ENCODE measurements at regions not wholly inside any gene's neighbourhood (a gene's known extent, or its start where the extent isn't known, plus 50 kb on each side); places are given as distances from the start of the nearest gene placed in this dataset.
A peak's percentile ranks its signal among the peaks of the same experiment; 100 is the strongest.

DNA sequence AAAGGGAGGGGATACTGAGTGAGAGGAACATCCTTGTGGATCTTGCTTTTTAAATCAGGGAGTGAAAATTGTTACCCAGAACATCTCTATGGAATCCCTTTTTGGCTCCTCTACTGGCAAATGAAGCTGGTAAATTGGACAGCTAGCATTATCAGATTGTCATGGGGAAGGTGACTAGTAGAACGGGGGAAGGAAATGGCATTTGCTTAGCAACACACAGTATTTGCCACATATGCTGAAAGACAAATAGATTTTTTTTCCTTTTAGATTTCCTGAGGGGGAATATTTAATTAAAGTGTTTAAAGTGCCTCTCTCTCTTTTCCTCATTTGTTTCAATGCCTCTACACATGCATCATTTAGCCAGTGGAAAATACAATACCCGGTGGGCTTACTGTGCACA is 573.5 kb downstream of the BCKDHB start:
- no peak for DNase-seq

DNA sequence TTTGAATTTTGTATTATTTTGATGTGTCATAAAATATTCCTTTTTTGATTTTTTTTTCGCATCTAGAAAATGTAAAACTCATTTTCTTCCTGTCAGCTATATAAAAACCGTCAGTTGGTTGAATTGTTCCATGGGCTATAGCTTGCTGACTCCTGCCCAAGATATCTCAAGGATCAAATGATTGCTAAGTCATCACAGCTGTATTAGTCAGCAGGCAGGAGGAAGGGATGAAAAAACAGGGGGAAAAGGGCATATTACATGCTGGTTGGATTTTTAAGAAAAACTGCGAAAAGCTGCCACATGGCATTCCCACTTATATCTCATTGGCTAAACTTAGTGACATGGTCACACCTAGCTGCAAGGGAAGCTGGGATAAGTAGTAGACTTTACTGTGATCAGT is 569.9 kb downstream of the BCKDHB start:
- DNase-seq: no peak

DNA sequence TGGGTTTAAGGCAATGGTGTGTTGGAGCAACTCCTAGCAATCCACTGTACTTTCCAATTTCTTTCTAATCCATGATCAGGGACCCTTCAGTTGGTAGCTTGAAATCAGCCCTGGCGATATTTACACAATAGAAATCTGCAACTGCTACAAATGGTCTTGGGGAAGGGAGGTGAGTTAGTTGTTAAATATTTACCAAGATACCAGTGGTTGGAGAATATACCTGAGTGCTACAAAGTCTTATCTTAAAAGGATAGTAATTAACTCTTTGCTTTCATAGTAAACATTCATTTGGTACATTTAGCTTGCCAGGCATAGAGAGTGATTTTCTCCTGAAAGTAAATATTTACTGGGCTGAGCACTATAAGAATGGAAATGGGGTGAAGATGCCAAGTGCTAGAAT is 568.2 kb downstream of the BCKDHB start:
- no peak for DNase-seq

DNA sequence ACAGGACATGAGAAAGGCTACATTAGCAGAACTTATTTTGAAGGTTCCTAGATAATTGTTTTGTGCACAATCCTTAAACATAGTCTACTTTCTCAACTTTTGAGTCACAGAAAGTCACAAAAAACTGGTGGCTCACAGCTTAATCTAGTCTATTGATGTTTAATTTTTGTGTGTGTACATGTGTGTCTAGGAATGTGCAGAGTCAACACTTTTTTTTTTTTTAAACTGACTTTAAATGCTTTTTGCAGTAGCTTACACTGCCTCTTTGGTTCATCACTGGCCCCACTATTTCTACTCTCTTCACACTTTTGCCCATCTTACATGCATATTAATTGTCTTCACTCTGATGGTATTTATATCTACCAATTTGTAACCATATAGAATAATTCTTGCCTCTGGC is 566.9 kb downstream of the BCKDHB start:
- no peak for DNase-seq

DNA sequence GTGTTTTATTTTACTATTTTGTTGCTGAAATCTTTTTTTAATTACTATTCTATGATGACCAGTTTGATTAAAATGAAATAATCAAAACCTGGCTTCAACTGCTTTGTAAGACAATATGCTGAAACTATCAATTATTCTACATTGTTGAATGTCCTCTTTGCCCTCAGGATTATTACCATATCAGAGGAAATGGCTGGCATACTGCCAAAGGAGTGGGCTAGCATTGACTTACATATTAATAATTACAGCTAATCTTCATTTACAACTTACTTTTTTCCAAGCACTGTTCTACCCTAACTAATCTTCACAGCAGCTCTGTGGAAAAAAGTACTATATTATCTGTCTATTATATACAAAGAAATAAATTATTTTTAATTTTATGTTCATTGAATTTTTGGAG is 560.5 kb downstream of the BCKDHB start:
- no peak for DNase-seq

- no peak for DNase-seq
Measured at GRCh38 chr6:80658926-80659325, 552.5 kb downstream of the BCKDHB start.

GRCh38 chr6:80647156-80647555 is 540.7 kb downstream of the BCKDHB start:
- no peak for DNase-seq

DNA sequence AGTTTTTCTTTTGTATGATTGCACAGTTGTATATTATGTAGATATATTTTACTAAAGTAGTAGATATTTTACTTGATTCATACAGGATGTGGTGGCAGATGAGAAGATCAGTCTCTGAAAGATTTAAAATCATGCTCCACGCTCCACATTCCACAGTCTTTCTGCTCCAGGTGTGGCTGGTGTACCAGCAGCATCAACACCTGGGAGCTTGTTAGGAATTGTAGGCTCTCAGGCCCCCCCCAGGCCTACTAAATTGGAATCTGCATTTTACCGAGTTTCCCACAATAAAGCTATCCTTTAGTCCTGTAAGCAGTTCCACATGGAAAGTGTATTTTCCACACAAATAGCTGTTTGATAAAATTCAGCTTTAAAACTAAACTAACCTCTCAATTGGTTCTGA is 537.4 kb downstream of the BCKDHB start:
- DNase-seq: no peak

- DNase-seq: no peak
Measured at GRCh38 chr6:80642452-80642851, 536.0 kb downstream of the BCKDHB start.

GRCh38 chr6:80641591-80641990 is 535.1 kb downstream of the BCKDHB start:
- no peak for DNase-seq

- DNase-seq: no peak
Measured at GRCh38 chr6:80640176-80640575, 533.7 kb downstream of the BCKDHB start.

DNA sequence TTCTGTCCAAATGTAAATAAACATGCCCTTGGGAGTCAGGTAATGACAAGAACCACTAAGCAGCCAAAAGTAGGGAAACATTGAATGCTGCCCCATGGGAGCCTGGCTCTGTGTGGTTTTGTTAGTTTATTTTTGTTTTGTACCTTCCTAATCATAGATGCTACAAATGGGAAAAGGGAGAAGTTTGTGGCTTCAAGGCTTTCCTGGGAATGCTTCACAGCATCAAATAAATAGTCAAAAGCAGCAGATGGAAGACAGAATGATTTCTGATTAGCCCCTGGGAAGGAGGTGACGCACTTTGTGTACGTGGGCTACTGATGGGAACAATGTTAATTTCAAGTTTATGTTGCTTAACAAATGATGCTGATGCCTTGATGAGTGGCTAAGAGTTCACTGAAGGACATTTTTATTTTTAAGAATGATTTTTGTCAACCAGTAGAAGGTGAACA is 532.7 kb downstream of the BCKDHB start:
- no peak for DNase-seq

DNA sequence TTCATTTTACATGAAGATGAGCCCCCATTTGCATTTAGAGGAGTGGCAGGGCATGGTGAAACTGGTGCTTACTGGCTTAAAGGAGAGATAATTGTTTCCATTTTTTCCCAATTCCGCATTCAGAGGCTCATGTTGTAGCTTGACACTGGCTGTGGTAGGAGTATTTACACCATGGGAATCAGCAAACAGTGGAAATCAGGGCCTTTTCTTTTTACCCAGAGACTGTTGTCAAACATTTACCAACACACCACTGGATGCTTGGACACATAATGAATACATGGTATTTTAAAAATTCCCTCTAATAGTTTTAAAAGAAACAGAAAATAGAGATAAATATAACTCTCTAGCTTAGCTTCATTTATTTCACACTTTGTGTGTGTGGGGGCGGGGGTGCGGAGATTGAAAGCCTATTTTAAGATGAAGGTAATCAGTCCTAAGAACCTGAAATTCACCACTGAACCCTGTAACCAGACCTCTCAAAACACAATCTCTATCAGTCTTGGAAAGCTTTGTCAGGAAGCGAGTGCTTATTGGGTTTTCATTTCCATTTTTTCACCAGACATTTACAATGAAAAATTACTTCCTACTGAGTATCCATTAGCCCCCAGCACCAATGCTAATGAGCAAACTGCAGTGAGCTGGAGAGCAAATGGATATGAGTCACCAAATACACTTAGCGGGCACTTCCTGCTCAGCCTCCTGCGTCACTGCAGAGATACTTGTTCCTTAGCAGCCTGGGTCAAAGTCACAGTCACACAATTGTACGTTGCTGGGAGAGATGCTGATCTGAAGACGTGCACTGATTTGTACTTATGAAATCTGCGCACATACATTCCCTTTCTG is 532.0 kb downstream of the BCKDHB start:
- DNase-seq: peak in 2 of 5 experiments; percentile 10 to 44

GRCh38 chr6:80637312-80637711 is 530.8 kb downstream of the BCKDHB start:
- DNase-seq: peak in 1 of 5 experiments; percentile 2

DNA sequence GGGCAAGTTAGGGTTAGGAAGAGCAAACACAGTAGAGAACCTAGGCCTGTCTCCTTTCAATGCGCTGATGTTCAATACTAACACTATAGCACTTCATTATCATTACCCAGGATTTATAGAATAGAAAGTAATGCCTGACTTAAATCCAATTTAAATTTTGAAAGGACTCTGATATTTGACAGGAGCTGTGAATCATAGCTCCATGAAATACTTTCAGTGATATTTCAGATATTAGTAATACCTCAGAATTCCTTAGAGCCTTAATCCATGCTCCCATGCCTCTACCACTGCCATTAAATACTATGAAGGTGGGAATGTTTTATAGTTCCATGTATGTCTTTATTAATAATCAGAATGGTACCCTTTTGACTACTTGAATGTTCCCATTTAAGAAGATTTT is 530.2 kb downstream of the BCKDHB start:
- no peak for DNase-seq

DNA sequence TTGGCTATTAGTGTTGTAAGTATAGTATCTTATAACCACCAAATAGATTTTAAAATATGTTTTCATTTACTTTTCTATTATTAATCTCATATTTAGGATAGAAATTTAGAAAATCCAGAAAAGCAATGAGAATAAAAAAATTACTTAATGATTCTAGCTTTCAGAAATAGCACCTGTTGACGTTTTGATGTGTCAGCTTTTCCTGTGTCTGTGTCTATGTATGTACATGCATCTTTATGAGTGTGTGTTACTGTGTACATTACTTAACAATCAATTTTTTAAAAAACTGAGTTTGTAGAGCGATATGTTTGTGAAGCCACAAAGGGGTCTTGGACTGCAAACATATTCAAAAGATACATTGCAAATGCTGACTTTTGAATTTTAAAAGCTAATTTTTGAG is 526.9 kb downstream of the BCKDHB start:
- no peak for DNase-seq

DNA sequence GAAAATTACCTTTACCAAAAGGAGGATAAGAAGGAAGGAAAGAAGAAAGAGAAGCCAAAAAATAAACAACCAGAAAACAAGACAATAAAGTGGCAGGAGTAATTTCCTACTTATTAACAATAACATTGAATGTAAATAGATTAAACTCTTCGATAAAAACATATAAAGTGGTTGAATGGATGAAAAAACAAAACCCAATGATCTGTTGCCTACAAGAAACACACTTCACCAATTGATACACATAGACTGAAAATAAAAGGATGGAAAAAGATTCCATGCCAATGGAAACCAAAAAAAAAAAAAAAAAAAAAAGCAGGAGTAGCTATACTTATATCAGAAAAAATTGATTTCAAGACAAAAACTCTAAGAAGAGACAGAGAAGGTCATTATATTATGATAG is 518.9 kb downstream of the BCKDHB start:
- DNase-seq: no peak

DNA sequence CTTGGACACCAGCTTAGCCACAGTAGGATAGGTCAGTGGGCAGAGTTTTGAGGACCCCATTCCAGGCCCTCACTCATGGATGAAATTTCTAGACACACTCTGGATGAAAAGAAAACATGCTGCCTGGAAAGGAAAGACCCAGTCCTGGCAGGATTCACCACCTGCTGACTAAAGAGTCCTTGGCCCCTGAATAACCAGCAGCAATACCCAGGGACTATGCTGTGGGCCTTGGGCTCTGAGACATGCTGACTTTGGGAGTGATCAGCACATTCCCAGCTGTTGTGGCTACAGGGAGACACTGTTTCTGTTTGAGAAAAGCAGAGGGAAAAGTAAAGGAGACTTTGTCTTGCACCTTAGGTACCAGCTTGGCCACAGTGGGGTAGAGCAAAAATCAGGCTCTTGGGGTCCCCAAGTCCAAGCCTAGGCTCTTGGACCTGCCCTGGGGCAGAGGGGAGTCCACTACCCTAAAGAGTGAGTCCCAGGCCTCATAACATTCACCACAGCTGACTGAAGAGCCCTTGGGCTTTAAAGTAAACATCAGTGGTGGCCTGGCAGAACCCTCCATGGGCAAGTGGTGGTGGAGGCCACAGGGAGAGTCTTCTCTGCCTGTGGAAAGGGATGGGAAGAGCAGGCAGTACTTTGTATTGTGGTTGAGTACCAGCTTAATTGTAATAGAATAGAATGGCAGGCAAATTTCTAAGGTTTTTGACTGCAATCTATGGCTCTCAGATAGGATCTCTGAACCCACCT is 516.8 kb downstream of the BCKDHB start:
- DNase-seq: no peak

DNA sequence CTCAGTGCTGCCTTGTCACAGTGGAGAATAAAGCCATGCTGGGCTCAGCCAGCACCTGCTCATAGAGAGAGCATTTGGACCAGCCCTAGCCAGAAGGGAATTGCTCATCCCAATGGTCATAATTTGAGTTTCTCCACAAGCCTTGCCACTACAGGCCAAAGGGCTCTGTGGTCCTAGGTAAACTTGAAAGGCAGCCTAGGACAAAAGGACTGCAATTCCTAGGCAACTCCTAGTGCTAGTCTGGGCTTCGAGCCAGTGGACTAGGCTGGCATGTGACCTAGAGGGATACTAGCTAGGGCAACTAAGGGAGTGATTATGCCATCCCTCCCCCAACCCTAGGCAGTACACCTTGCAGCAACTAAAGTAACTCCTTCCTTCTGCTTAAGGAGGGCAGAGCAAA is 516.2 kb downstream of the BCKDHB start:
- DNase-seq: no peak

GRCh38 chr6:80618953-80619352 is 512.5 kb downstream of the BCKDHB start:
- DNase-seq: no peak

- DNase-seq: no peak
Measured at GRCh38 chr6:80610846-80611245, 504.4 kb downstream of the BCKDHB start.

DNA sequence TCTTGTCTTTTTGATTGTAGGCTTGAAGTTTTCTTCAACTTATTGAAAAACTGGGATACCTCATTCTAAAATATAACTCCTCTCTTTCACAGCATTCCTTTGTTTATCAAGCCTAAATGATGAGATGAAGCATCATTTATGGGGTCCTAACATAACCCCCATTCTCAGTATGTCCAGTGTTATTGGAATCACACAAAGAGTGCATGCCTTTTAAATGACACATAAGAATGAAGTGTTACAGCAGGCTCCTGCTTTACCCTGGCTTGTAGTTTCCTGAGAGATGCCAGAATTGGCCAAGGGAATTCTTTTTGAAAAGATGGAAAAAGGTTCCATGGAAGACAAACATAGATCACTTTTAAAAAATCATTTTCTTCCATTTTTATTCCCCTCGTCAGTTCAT is 502.4 kb downstream of the BCKDHB start:
- no peak for DNase-seq

- DNase-seq: no peak
Measured at GRCh38 chr6:80607811-80608391, 501.4 kb downstream of the BCKDHB start.
